ENCODE measurements at regions not wholly inside any gene's neighbourhood (a gene's known extent, or its start where the extent isn't known, plus 50 kb on each side); places are given as distances from the start of the nearest gene placed in this dataset.

DNA sequence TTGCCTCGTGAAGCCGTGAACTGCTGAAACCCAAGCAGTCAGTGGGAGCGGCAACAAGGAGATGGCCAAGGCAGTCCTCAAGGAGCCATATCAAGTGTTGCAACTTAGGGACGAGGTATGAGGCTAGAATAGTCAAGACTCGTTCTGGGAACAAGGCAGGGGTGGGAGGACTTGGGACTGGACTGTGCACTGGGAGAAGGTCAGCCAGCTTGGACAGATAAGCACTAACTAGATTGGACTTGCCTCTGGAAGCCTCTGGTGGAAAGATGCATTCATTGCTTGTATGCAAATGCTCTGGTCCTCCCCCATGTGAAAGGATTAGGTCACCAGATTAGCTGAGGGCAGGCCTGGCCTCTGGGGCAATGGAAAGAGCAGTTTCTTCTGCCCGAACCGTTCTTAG, 123.3 kb upstream of the CTNNB1 start:
- in situ Hi-C loops (cut with HindIII; ENCODE audit: low sequenced_read_pairs) = no loop called here

- in situ Hi-C loops (cut with HindIII; ENCODE audit: low sequenced_read_pairs) = no loop called here
Measured at GRCh38 chr3:41076399-41076798, 122.9 kb upstream of the CTNNB1 start.

DNA sequence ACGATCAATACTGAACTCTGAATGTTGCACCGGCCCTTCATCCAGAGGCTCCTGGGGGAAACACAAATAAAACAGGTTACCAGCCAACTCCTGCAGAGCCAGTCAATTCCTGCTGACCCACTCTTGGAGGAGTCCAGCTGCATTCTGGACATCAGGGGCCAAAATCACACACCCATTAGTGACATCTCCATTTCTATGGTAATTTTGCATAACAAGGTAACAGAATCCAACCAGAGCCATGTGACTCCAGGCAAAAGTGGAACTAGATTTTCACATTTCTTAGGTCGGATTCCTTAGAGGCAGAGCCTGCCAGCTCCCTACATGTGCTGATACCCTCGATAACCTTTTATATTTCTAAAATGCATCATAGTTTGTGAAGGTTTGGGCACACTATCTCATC, 119.2 kb upstream of the CTNNB1 start:
- in situ Hi-C loops (cut with HindIII; ENCODE audit: low sequenced_read_pairs) = no loop called here

DNA sequence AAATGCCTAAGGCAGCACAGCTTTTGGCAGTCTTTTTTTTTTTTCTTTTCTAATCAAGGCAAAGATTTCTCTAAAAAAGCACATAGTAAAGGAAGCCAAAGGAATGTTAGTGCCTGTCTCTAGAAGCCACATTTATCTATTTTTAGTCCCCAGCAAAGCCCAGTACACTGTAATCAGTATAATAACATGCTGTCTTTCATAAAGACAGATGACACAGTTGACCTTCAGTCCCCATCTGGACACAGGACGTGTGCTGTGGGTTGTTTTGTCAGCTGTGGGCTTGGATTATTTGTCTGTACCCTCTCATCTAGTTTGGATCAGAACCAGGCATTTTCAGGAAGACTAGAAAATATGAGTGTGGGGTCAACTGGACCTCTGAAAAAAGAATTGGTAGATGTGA, 110.4 kb upstream of the CTNNB1 start:
- in situ Hi-C loops (cut with HindIII; ENCODE audit: low sequenced_read_pairs) = no loop called here

DNA sequence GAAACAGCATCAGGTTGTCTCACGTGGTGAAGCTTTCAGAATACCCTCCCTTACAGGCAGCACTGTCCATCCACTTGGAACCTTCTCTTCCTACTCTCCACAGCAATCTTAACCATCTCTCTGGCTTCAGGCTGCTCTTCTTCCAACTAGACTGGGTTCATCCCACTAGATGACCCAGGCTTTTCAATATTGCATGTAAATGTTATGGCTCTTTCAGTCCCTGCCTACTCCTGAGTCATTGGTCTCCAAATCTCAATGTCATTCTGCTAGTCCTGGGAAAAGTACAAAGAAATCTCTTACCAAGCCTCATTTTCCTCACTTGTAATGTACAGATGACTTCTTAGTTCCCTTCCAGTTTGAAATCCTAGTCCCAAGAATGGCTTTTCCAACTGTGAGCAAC, 109.7 kb upstream of the CTNNB1 start:
- in situ Hi-C loops (cut with HindIII; ENCODE audit: low sequenced_read_pairs) = no loop called here

DNA sequence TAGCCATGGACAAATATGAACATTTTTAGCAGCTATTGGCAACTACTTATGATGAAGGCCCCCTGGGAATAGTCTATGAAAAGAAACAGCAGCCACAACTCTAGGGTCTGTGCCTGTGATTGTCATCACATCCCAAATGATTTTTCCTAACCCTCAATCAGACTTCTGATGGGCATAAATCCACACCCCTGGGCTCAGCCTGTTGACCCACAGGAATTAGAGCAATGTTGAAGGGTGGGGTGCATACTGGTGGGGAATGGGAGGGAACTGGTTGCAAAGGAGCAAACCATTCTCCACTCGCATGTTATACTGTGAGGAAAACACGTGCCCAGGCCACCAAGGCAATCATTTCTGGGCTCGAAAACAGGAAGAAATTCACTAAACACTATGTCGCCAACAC, 106.5 kb upstream of the CTNNB1 start:
- in situ Hi-C loops (cut with HindIII; ENCODE audit: low sequenced_read_pairs) = loop anchor here (5.0 kb wide), 1 partner anchor 41 kb away; no protein-coding TSS in a partner anchor

DNA sequence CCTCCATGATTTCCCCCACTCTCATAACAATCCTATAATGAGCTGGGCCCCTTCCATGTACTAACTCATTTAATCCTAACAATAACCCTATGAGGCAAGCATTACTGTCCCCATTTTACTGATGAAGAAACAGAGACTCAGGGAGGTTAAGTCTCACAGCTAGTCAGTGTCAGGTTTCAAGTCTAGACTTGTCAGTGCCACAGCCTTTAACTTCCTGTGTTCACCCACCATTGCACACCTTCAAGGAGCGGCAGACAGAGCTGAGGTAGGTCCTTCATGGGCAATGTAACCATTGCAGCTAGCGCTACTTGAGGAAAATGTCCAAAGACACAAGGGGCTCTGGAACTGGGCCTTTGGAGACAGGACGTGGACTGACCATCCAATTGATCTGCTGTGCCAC, 105.8 kb upstream of the CTNNB1 start:
- in situ Hi-C loops (cut with HindIII; ENCODE audit: low sequenced_read_pairs) = loop anchor here (5.0 kb wide), 1 partner anchor 41 kb away; no protein-coding TSS in a partner anchor

- in situ Hi-C loops (cut with HindIII; ENCODE audit: low sequenced_read_pairs) = loop anchor here (5.0 kb wide), 1 partner anchor 42 kb away; no protein-coding TSS in a partner anchor
Measured at GRCh38 chr3:41094351-41094750, 105.0 kb upstream of the CTNNB1 start.

DNA sequence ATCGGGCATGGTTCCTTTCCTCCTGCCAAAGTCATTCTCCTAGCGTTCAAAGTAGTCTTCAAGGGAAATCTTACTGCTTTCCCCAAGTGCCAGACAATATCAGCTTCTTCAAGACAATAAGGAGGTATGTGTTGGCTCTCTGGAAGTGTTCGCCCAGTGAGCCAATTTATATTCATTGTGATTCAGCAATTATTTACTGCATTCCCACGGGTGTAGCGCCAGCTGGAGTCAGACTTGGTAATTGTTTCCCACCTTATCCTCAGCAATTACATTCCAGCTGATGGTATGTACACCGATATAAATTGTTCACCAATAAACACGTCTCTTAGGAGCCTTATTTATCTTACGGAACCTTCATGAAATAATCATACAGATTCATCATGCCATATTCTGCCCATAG, 103.6 kb upstream of the CTNNB1 start:
- in situ Hi-C loops (cut with HindIII; ENCODE audit: low sequenced_read_pairs) = no loop called here

DNA sequence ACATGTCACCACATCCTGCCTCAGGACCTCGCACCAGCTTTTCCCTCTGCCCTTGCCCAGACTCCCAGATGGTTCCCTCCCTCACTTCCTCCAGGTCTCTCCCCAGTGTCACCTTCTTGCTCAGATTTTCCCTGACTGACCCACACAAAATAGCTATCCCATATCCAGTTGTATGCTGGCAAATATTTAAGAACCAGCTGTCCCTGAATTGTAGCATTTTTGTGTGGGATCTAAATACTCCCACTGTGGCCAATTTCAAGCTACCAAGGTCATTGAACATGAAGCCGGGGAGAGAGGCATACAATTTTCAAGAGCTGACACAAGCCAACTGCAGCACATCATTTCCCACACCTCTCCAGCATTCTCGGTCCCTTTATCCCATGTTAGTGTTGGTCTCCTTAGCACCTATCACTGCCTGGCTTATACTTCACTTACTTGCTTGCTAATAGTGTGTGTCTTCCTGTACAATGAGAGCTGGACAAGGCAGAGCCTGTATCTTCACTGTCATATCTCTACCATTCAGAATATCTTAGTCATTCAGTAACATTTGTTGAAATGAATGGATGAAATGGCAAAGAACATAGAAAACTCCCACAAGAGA, 101.3 kb upstream of the CTNNB1 start:
- in situ Hi-C loops (cut with HindIII; ENCODE audit: low sequenced_read_pairs) = no loop called here

- in situ Hi-C loops (cut with HindIII; ENCODE audit: low sequenced_read_pairs) = no loop called here
Measured at GRCh38 chr3:41101231-41101630, 98.1 kb upstream of the CTNNB1 start.

GRCh38 chr3:41102053-41102556, 97.2 kb upstream of the CTNNB1 start:
- in situ Hi-C loops (cut with HindIII; ENCODE audit: low sequenced_read_pairs) = no loop called here

DNA sequence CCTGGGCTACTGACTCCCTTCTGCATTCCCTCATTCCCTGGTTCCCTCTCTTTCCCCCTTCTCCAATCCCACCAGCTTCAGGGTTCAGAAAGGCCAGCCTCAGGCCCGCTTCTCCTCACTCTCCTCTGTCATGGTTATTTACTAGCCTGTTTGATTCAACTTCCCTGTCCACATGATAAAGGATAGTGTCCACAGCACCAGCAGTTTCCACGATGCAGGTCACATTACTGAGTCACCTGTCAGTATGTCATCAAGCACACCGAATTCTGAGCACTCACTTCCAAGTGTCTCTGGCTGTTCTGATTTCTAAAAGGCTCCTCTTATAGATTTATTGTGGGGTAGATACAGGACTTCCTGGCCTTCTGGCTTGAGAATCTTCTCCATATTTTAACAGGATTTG, 96.6 kb upstream of the CTNNB1 start:
- in situ Hi-C loops (cut with HindIII; ENCODE audit: low sequenced_read_pairs) = no loop called here

DNA sequence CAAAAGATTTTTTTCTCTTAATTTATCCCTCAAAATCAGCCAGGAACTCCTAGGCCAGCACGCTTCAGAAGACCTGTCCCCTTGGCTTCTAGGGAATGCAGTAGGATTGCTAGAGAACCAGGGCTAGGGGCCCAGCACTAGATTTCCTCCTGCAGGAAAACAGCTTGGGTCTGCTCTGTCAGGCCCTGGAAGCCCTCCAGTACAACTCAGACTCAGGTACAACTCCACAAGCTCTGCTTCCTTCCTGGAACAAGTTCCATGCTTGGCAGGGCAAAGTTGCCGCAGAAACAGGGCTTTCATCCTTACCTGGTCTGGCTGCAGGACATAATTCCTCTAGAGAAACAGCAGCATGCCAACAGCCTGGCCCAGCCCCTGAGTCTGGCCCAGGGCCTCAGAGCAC, 96.1 kb upstream of the CTNNB1 start:
- in situ Hi-C loops (cut with HindIII; ENCODE audit: low sequenced_read_pairs) = no loop called here

DNA sequence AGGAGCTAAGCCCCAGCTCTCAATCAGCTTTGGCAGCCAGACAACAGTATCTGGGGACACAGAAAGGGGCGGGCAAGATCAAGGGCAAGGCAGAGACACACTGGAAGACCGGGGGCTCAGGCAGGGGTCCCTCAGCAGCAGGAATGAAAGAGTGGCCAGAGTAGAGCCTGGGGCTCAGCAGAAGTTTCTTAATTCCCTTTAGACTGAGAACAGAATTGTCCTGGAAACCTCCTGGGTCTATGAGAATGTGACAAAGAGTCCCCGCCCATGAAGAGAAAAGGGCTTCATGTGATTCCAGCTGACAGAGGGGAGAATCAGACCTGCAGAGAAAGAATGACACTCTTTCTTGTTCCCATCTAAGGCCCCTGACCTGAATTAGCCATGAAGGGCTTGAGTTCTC, 95.2 kb upstream of the CTNNB1 start:
- in situ Hi-C loops (cut with HindIII; ENCODE audit: low sequenced_read_pairs) = no loop called here

GRCh38 chr3:41106691-41107090, 92.6 kb upstream of the CTNNB1 start:
- in situ Hi-C loops (cut with HindIII; ENCODE audit: low sequenced_read_pairs) = no loop called here

GRCh38 chr3:41111011-41111410, 88.3 kb upstream of the CTNNB1 start:
- in situ Hi-C loops (cut with HindIII; ENCODE audit: low sequenced_read_pairs) = no loop called here

- in situ Hi-C loops (cut with HindIII; ENCODE audit: low sequenced_read_pairs) = no loop called here
Measured at GRCh38 chr3:41112466-41112865, 86.8 kb upstream of the CTNNB1 start.

GRCh38 chr3:41115069-41115468, 84.2 kb upstream of the CTNNB1 start:
- in situ Hi-C loops (cut with HindIII; ENCODE audit: low sequenced_read_pairs) = no loop called here

DNA sequence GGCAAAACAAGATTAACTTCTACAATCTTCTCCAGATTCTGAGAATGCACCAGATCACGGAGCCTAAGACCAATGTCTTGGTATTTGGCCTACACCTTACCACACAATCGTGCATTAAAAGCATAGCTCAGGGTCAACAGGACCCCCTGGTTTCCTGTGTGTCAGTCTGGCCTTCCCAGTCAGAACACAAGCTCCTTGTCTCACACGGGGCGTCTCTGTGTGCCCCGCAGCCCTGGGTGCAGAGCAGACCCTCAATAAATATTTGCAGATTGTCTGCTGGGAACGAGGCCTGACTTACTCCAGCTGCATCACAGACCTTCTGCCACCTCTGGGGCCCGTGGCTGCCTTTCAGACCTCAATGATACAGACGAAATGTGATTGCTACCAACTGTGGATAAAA, 82.5 kb upstream of the CTNNB1 start:
- in situ Hi-C loops (cut with HindIII; ENCODE audit: low sequenced_read_pairs) = no loop called here

DNA sequence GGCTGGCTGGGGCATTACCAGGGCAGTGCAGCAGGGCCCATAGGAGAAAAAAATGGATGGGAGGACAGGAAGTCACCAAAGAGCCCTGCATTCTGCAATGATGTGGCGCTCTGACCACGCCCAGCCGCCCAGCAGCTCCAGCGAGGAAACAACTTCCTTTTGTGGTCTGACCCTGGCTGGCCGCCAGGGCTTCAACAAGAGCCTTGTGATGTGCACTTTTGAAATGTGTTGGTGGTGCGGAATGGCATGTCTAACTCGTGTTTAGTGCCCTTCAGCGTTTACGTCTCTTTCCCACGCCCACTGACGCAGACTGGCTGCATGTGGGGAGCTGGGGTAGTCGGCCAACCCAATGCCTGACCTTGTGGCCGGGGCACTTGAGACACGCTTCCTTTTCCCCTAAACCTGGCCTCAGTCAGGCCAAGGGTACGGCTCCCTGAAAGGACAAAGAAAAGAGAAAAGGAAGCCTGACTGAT, 81.9 kb upstream of the CTNNB1 start:
- in situ Hi-C loops (cut with HindIII; ENCODE audit: low sequenced_read_pairs) = no loop called here

DNA sequence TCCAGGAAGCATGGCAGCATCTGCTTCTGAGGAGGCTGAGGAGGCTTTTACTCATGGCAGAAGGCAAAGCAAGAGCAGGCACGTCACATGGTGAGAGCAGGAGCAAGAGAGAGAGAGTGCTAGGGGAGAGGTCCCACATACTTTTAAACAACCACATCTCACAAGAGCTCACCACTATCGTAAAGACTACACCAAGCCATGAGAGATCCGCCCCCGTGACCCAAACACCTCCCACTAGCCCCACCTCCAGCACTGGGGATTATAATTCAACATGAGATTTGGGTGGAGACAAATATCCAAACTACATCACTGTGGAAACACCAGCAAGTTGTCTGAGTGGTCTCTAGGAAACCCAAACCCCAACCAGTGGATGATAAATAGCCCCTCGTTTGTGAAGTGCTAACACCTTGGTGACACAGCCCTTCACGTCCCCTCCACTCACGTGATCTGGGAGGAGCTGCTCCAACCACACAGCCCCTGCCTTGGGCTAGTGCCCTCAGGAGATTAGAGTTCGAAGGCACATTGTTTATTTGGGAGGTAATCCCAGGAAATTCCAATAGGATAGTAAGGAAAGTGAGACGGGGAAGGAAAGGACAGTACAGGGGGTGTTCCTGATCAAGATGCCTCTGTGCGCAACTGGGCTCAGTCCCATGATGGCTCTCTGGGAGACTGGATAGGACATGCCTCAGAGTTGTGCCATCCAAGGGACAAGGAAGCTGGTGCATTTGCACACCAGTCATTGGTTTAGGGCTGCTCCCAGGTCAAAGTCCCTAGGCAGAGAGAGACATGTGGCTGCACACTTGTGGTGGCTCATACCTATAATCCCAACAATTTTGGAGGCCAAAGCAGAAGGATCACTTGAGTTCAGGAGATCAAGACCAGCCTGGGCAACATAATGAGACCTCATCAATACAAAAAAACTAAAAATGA, 80.6 kb upstream of the CTNNB1 start:
- in situ Hi-C loops (cut with HindIII; ENCODE audit: low sequenced_read_pairs) = no loop called here
